GM13977 (cell line): ENCODE measurements at regions not wholly inside any gene's neighbourhood (a gene's known extent, or its start where the extent isn't known, plus 50 kb on each side); places are given as distances from the start of the nearest gene placed in this dataset.

Experiments
- DNase-seq: peaks from one replicate; pipeline ENCODE4 v3.0.0; 2012; ENCODE audit warnings: low spot score
- CTCF ChIP-seq: IDR thresholded peaks from 2 replicates; pipeline ENCODE4 v1.5.1; 2012; ENCODE audit warnings: mild to moderate bottlenecking, control low read depth; ENCODE audit not compliant: insufficient read depth; ENCODE audit errors: extremely low read depth, missing control alignments
- in situ Hi-C: fragments of 300-500 bp; cut with MboI; formaldehyde crosslinking; loops from one replicate; pipeline ENCODE4 v1.12.0; 2022; ENCODE audit warnings: low sequenced_read_pairs, low pct_unique_long_range_greater_than_20kb, mixed read lengths, inconsistent platforms; ENCODE audit not compliant: unreplicated experiment

GRCh38 chr2:19504400-19505198, 146.2 kb upstream of the OSR1 start:
- no peak for TF ChIP-seq CTCF
- in situ Hi-C loops = no loop called here
- no peak for DNase-seq

- TF ChIP-seq CTCF = no peak
- in situ Hi-C loops = no loop called here
These were observed 145.5 kb upstream of the OSR1 start for GRCh38 chr2:19503915-19504314.

GRCh38 chr2:19503406-19503805, 145.0 kb upstream of the OSR1 start:
- in situ Hi-C loops = no loop called here
- no peak for DNase-seq
- no peak for TF ChIP-seq CTCF

More at GRCh38 chr2:19503915-19504314, 145.5 kb upstream of the OSR1 start:
- no peak for DNase-seq

GRCh38 chr2:19500126-19500525, 141.7 kb upstream of the OSR1 start:
- in situ Hi-C loops = no loop called here
- no peak for TF ChIP-seq CTCF
- no peak for DNase-seq

- in situ Hi-C loops = no loop called here
- DNase-seq = no peak
- TF ChIP-seq CTCF = no peak
These were observed 138.2 kb upstream of the OSR1 start for GRCh38 chr2:19496646-19497045.

GRCh38 chr2:19494241-19494640, 135.8 kb upstream of the OSR1 start:
- no peak for DNase-seq
- no peak for TF ChIP-seq CTCF
- in situ Hi-C loops = no loop called here
